OCI-LY7 (cell line): ENCODE measurements at regions not wholly inside any gene's neighbourhood (a gene's known extent, or its start where the extent isn't known, plus 50 kb on each side); places are given as distances from the start of the nearest gene placed in this dataset.

ENCODE experiments used
- CTCF ChIP-seq: fragments of 200-600 bp; sonication (generic); conservative IDR thresholded peaks from 2 replicates; pipeline ENCODE4 v1.5.1; 2014; ENCODE audit warnings: mild to moderate bottlenecking, antibody characterized with exemption, low read length, moderate library complexity, mixed read lengths
- EZH2phosphoT487 ChIP-seq: fragments of 200-600 bp; sonication (generic); IDR thresholded peaks from 2 replicates; pipeline ENCODE4 v1.6.1; 2018; ENCODE audit warnings: low read depth, borderline replicate concordance, mild to moderate bottlenecking, mixed run types, antibody characterized with exemption, low read length, moderate library complexity, mixed read lengths

- no peak for TF ChIP-seq CTCF
- TF ChIP-seq EZH2phosphoT487, result no peak
Measured at GRCh38 chr14:97281741-97282140, 484.6 kb downstream of the VRK1 start.
